Mesendoderm (in vitro differentiated cells): ENCODE measurements at regions not wholly inside any gene's neighbourhood (a gene's known extent, or its start where the extent isn't known, plus 50 kb on each side); places are given as distances from the start of the nearest gene placed in this dataset.

Experiments used
- DNase-seq: peaks from one replicate; pipeline ENCODE4 v3.0.0; 2013
- H2AK5ac ChIP-seq: 2 replicates; pipeline ENCODE4 v1.6.1; 2013; ENCODE audit warnings: low read length, inconsistent platforms
- H2BK120ac ChIP-seq: 2 replicates; pipeline ENCODE4 v1.6.1; 2013; ENCODE audit warnings: low read depth, mild to moderate bottlenecking, low read length, moderate library complexity, mixed read lengths
- H2BK15ac ChIP-seq: replicated peaks from 2 replicates; pipeline ENCODE4 v1.6.1; 2013; ENCODE audit warnings: low read depth, mild to moderate bottlenecking, moderate library complexity
- H2BK5ac ChIP-seq: 2 replicates; pipeline ENCODE4 v1.6.1; 2013; ENCODE audit warnings: low read length, inconsistent platforms
- H3K18ac ChIP-seq: 2 replicates; pipeline ENCODE4 v1.6.1; 2013; ENCODE audit warnings: mild to moderate bottlenecking, low read length, mixed read lengths
- H3K23ac ChIP-seq: one replicate; pipeline ENCODE4 v1.6.1; 2013; ENCODE audit warnings: low read length
- H3K27ac ChIP-seq: 2 replicates; pipeline ENCODE4 v1.5.1; 2013; ENCODE audit warnings: low read depth, mild to moderate bottlenecking, inconsistent platforms, low read length, moderate library complexity
- H3K27me3 ChIP-seq: 2 replicates; pipeline ENCODE4 v1.6.1; 2013; ENCODE audit warnings: low read length, control low read depth, mild to moderate bottlenecking, inconsistent platforms; ENCODE audit not compliant: insufficient read depth, poor library complexity
- H3K36me3 ChIP-seq: 2 replicates; pipeline ENCODE4 v1.6.1; 2013; ENCODE audit warnings: low read length, inconsistent platforms; ENCODE audit not compliant: control insufficient read depth, insufficient read depth
- H3K4ac ChIP-seq: one replicate; pipeline ENCODE4 v1.6.1; 2013; ENCODE audit warnings: low read depth, mild to moderate bottlenecking, low read length, moderate library complexity
- H3K4me1 ChIP-seq: 2 replicates; pipeline ENCODE4 v1.6.1; 2013; ENCODE audit warnings: low read depth, low read length, inconsistent platforms; ENCODE audit not compliant: control insufficient read depth
- H3K4me2 ChIP-seq: 2 replicates; pipeline ENCODE4 v1.6.1; 2013; ENCODE audit warnings: low read length
- H3K4me3 ChIP-seq: 2 replicates; pipeline ENCODE4 v1.5.1; 2013; ENCODE audit warnings: mild to moderate bottlenecking, low read length
- H3K56ac ChIP-seq: one replicate; pipeline ENCODE4 v1.6.1; 2013; ENCODE audit warnings: low read length
- H3K79me1 ChIP-seq: 2 replicates; pipeline ENCODE4 v1.6.1; 2013; ENCODE audit warnings: low read length, inconsistent platforms
- H3K79me2 ChIP-seq: 2 replicates; pipeline ENCODE4 v1.6.1; 2013; ENCODE audit warnings: mild to moderate bottlenecking, low read length; ENCODE audit not compliant: control insufficient read depth, insufficient read depth
- H3K9ac ChIP-seq: 2 replicates; pipeline ENCODE4 v1.6.1; 2013; ENCODE audit warnings: low read length, inconsistent platforms
- H4K5ac ChIP-seq: one replicate; pipeline ENCODE4 v1.6.1; 2013; ENCODE audit warnings: low read length
- H4K8ac ChIP-seq: one replicate; pipeline ENCODE4 v1.6.1; 2013; ENCODE audit warnings: low read depth, mild to moderate bottlenecking, control low read depth, low read length, moderate library complexity
- WGBS: extraction: QIAGEN DNeasy Blood & Tissue Kit; methylation state at CpG from one replicate; pipeline ENCODE4 v1.1.7; 2013; ENCODE audit warnings: low lambda C conversion rate, missing lambda C conversion rate; ENCODE audit not compliant: insufficient coverage; ENCODE audit errors: extremely low coverage; 5-methylcytosine and 5-hydroxymethylcytosine counted together

DNA sequence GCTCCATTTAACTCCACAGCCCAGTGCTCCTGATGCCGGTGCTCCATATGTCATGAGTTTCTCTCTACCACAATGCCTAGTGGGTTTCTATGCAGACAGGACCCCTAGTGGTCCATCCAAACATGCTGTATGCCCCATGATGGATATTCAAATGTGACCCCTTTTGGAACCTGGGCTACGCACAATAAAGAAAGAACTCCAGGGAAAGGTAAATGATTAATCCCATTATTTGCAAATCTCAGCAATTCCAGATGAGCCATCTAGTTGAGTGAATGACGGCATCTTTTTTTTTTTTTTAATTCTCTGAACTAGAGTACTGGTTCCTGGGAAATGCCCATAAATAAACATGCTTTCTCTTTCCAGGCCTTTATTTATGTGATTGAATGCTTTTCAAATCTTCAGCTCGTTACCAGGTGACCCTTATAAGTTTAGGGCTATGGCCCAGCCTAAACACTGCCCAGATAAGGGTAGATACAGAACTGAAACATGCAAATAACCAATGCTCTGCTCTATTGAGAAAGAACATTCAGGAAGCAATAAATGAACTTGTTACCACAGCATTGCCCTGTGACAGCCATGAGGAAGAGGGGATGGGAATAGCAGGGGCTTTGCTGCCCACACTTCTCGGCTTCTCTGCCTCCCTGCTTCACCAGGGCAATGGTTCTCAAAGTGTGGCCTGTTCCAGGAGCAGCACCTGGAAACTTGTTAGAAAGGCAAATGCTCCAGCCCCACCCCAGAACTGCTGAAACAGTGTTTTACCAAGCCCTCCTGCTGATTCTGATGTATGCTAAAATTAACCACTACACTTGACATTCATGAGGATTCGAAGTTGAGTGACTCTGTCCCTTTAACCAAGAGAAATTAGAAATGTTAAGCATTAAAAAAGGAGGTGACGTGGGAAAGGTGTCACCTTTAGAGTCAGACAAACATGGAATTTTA, 151.7 kb downstream of the SEC16B start:
- Histone ChIP-seq H3K23ac (no peak overlapping the region), H3K4me1 (no peaks in the 10 kb centered on the region), H2BK120ac (no peak overlapping the region), H2BK5ac (no peak overlapping the region), H3K79me1 (no peaks in the 10 kb centered on the region), H3K27me3 (no peaks in the 10 kb centered on the region), H3K79me2 (no peaks in the 10 kb centered on the region), H3K27ac (no peak overlapping the region), H2AK5ac (no peak overlapping the region), H3K4me2 (no peak overlapping the region), H3K4me3 (no peak overlapping the region), H4K8ac (no peak overlapping the region), H3K9ac (no peak overlapping the region), H4K5ac (no peak overlapping the region), H3K18ac (no peak overlapping the region), H3K56ac (no peak overlapping the region), H3K36me3 (no peaks in the 10 kb centered on the region), H3K4ac (no peak overlapping the region), H2BK15ac (no peak overlapping the region)
- no peak for DNase-seq
- no CpG with 5 or more reads among the region's 7 CpGs for WGBS

DNA sequence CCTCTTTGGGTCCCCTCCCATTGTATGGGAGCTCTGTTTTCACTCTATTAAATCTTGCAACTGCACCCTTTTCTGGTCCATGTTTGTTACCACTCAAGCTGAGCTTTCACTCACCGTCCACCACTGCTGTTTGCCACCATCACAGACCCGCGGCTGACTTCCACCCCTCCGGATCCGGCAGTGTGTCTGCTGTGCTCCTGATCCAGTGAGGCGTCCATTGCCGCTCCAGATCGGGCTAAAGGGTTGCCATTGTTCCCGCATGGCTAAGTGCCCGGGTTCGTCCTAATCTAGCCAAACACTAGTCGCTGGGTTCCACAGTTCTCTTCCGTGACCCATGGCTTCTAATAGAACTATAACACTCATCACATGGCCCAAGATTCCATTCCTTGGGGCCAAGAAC, 157.2 kb downstream of the SEC16B start:
- no peak overlapping the region for H4K8ac ChIP-seq
- no peaks in the 10 kb centered on the region for H3K36me3 ChIP-seq
- no peak overlapping the region for H3K23ac ChIP-seq
- no peak overlapping the region for H2BK120ac ChIP-seq
- H3K4me1 ChIP-seq = no peaks in the 10 kb centered on the region
- no peak for DNase-seq
- H3K4me2 ChIP-seq = no peak overlapping the region
- no peak overlapping the region for H3K56ac ChIP-seq
- H3K4me3 ChIP-seq = no peak overlapping the region
- H2AK5ac ChIP-seq = no peak overlapping the region
- no peak overlapping the region for H3K27ac ChIP-seq
- H3K79me2 ChIP-seq = no peaks in the 10 kb centered on the region
- no peak overlapping the region for H3K18ac ChIP-seq
- H4K5ac ChIP-seq = no peak overlapping the region
- H2BK15ac ChIP-seq = no peak overlapping the region
- H3K27me3 ChIP-seq = no peaks in the 10 kb centered on the region
- no peak overlapping the region for H2BK5ac ChIP-seq
- no peak overlapping the region for H3K4ac ChIP-seq
- no peaks in the 10 kb centered on the region for H3K79me1 ChIP-seq
- H3K9ac ChIP-seq = no peak overlapping the region
- no CpG with 5 or more reads among the region's 13 CpGs for WGBS

- Histone ChIP-seq H2BK15ac (no peak overlapping the region), H3K4me3 (no peak overlapping the region), H3K23ac (no peak overlapping the region), H2BK120ac (no peak overlapping the region), H4K8ac (no peak overlapping the region), H3K4me2 (no peak overlapping the region), H3K4ac (no peak overlapping the region), H3K56ac (no peak overlapping the region), H3K79me2 (no peaks in the 10 kb centered on the region), H3K4me1 (no peaks in the 10 kb centered on the region), H2AK5ac (no peak overlapping the region), H3K27me3 (no peaks in the 10 kb centered on the region), H4K5ac (no peak overlapping the region), H3K79me1 (no peaks in the 10 kb centered on the region), H3K27ac (no peak overlapping the region), H2BK5ac (no peak overlapping the region), H3K36me3 (no peaks in the 10 kb centered on the region), H3K18ac (no peak overlapping the region), H3K9ac (no peak overlapping the region)
- no peak for DNase-seq
- WGBS = no CpG with 5 or more reads among the region's 3 CpGs
These were observed 157.7 kb downstream of the SEC16B start for GRCh38 chr1:177812144-177812543.

GRCh38 chr1:177811429-177811828, 158.4 kb downstream of the SEC16B start:
- Histone ChIP-seq H3K79me1 (no peaks in the 10 kb centered on the region), H3K27ac (no peak overlapping the region), H4K5ac (no peak overlapping the region), H3K27me3 (no peaks in the 10 kb centered on the region), H3K36me3 (no peaks in the 10 kb centered on the region), H3K4ac (no peak overlapping the region), H2AK5ac (no peak overlapping the region), H3K4me1 (no peaks in the 10 kb centered on the region), H2BK120ac (no peak overlapping the region), H3K9ac (no peak overlapping the region), H3K18ac (no peak overlapping the region), H2BK15ac (no peak overlapping the region), H3K79me2 (no peaks in the 10 kb centered on the region), H4K8ac (no peak overlapping the region), H3K23ac (no peak overlapping the region), H3K4me2 (no peak overlapping the region), H2BK5ac (no peak overlapping the region), H3K56ac (no peak overlapping the region), H3K4me3 (no peak overlapping the region)
- DNase-seq = no peak
- WGBS = no CpG with 5 or more reads among the region's 5 CpGs

DNA sequence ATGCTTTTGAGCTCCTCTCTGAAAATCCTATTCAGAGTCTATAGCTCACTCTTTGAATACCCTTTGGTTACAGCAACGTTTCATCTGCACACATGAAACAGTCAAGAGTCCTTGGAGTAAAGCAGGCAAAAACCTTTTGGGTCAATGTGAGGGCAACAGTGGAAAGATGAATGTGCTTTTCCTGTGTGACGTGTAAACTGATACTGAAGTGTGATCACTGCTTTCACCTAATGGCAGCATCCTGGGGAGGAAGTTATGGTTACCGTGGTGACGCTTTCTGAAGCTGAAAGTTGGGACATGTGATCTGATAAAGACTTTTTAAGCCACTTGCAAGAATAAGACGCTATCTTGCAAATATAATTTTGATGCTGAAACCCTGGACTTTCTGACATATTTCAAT, 160.0 kb downstream of the SEC16B start:
- H3K27me3 ChIP-seq = no peaks in the 10 kb centered on the region
- H3K23ac ChIP-seq = no peak overlapping the region

GRCh38 chr1:177802304-177802703, 167.6 kb downstream of the SEC16B start:
- Histone ChIP-seq H2AK5ac (no peak overlapping the region), H3K56ac (no peak overlapping the region), H3K23ac (no peak overlapping the region), H2BK120ac (no peak overlapping the region), H3K18ac (no peak overlapping the region), H4K5ac (no peak overlapping the region), H3K4ac (no peak overlapping the region), H2BK5ac (no peak overlapping the region), H3K36me3 (no peaks in the 10 kb centered on the region), H3K4me3 (no peak overlapping the region), H3K4me1 (no peaks in the 10 kb centered on the region), H2BK15ac (no peak overlapping the region), H3K9ac (no peak overlapping the region), H3K27me3 (no peaks in the 10 kb centered on the region), H3K4me2 (no peak overlapping the region), H3K79me1 (no peaks in the 10 kb centered on the region), H3K27ac (no peak overlapping the region), H3K79me2 (no peaks in the 10 kb centered on the region), H4K8ac (no peak overlapping the region)
- no CpG with 5 or more reads among the region's 2 CpGs for WGBS
- DNase-seq = no peak

More for the DNA sequence above, 160.0 kb downstream of the SEC16B start:
- Histone ChIP-seq H3K4me3 (no peak overlapping the region), H2AK5ac (no peak overlapping the region), H3K4me1 (no peaks in the 10 kb centered on the region), H3K4me2 (no peak overlapping the region), H3K18ac (no peak overlapping the region), H3K36me3 (no peaks in the 10 kb centered on the region), H3K9ac (no peak overlapping the region), H2BK5ac (no peak overlapping the region), H3K79me2 (no peaks in the 10 kb centered on the region), H3K27ac (no peak overlapping the region), H3K79me1 (no peaks in the 10 kb centered on the region), H3K56ac (no peak overlapping the region), H2BK15ac (no peak overlapping the region), H2BK120ac (no peak overlapping the region), H3K4ac (no peak overlapping the region), H4K5ac (no peak overlapping the region), H4K8ac (no peak overlapping the region)
- peak; percentile 39 for DNase-seq
- no CpG with 5 or more reads among the region's 5 CpGs for WGBS
